ENCODE measurements at regions not wholly inside any gene's neighbourhood (a gene's known extent, or its start where the extent isn't known, plus 50 kb on each side); places are given as distances from the start of the nearest gene placed in this dataset.

- DNase-seq, result no peak
Measured at GRCh38 chr1:107000902-107001301, 55.6 kb upstream of the PRMT6 start.

DNA sequence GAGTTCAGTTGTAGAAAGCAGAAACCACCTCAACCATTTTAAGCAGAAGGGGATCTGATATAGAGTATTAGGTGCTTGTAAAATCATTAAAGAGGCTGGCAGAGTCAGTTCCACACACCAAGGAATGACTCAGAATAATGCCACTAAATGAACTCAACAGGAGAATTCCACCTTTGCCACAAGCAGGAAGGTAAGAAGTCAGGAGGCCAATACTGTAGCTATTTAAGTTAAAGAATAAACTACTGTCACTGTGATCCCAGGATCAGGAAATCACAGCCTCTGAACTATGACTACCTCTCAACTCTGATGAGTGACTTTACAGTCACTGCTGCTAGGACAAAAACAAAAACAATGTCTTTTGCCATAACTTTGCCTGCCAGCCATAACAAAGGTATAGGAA lies 52.5 kb upstream of the PRMT6 start:
- DNase-seq, result no peak

DNA sequence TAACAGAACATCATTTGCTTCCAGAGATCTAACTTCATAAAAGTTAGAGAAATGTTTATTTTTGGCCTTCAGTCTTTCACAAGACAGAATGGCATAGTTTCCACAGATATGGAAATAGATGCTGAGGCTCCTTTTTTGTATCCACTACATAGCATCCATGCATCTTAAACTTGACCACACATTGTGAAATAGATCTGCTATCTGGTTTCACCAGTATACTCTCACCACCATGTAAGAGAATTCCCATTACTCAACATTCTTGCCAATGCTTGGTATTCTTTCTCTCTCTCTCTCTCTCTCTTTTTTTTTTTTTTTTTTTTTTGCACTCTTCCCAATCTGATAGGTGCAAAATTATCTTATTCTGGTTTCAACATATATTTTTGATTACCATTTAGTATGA lies 52.1 kb upstream of the PRMT6 start:
- no peak for DNase-seq
